ENCODE measurements at regions not wholly inside any gene's neighbourhood (a gene's known extent, or its start where the extent isn't known, plus 50 kb on each side); places are given as distances from the start of the nearest gene placed in this dataset.

- TF ChIP-seq CTCF (IDR thresholded peaks at IDR 0.05), result no peak
- TF ChIP-seq GTF2I (CRISPR knock-in tag; conservative IDR thresholded peaks at IDR 0.05), result no peak
- TF ChIP-seq MAX (CRISPR knock-in tag; IDR thresholded peaks at IDR 0.05), result no peak
- no peak for TF ChIP-seq NFYB (CRISPR knock-in tag; conservative IDR thresholded peaks at IDR 0.05; ENCODE audit: low read depth)
Observed at GRCh38 chr5:16382047-16382446, 83.6 kb downstream of the ZNF622 start.

Measured in WTC11 (cell line).